Activated B cell treated with CpG ODN at 0.5 μM for 24 hours (primary cell): ENCODE measurements at regions not wholly inside any gene's neighbourhood (a gene's known extent, or its start where the extent isn't known, plus 50 kb on each side); places are given as distances from the start of the nearest gene placed in this dataset.

ENCODE experiments used
- ATAC-seq: fragments of 200-7000 bp; cut with Tn5 transposase; one replicate; pipeline ENCODE4 v1.10.0; 2021; ENCODE audit warnings: low read depth, mild to moderate bottlenecking, moderate library complexity
- CTCF ChIA-PET: fragments of 350-600 bp; sonication (Branson Sonifier 250); formaldehyde crosslinking; loops from one replicate; lab custom pipeline; 2021; ENCODE audit warnings: antibody characterized with exemption; lab: Charles Lee
- POLR2A ChIA-PET: fragments of 350-600 bp; sonication (Branson Sonifier 250); formaldehyde crosslinking; loops from one replicate; lab custom pipeline; 2021; ENCODE audit warnings: antibody characterized with exemption; lab: Charles Lee
- DNase-seq: peaks from one replicate; pipeline ENCODE4 v3.0.0; 2022
- H3K27ac Mint-ChIP-seq: one replicate; pipeline ENCODE4 v1.8.0; 2020; ENCODE audit warnings: mixed read lengths
- H3K27me3 Mint-ChIP-seq: one replicate; pipeline ENCODE4 v1.8.0; 2021; ENCODE audit warnings: mixed read lengths
- H3K36me3 Mint-ChIP-seq: one replicate; pipeline ENCODE4 v1.8.0; 2021; ENCODE audit warnings: low read depth, mixed read lengths
- H3K4me1 Mint-ChIP-seq: one replicate; pipeline ENCODE4 v1.8.0; 2021; ENCODE audit warnings: mixed read lengths
- H3K4me3 Mint-ChIP-seq: one replicate; pipeline ENCODE4 v1.8.0; 2020; ENCODE audit warnings: mild to moderate bottlenecking, mixed read lengths
- H3K9me3 Mint-ChIP-seq: one replicate; pipeline ENCODE4 v1.8.0; 2020; ENCODE audit warnings: mixed read lengths
- intact Hi-C: fragments of 100-400 bp; cut with micrococcal nuclease; formaldehyde crosslinking; loops from one replicate; pipeline ENCODE4 v1.15.1; 2024
- TF ChIP-seq, protein P1 (sequence below): fragments of 200-600 bp; IDR thresholded peaks from one replicate; pipeline ENCODE4 v1.8.0; 2022; ENCODE audit warnings: antibody characterized with exemption, mild to moderate bottlenecking

DNA sequence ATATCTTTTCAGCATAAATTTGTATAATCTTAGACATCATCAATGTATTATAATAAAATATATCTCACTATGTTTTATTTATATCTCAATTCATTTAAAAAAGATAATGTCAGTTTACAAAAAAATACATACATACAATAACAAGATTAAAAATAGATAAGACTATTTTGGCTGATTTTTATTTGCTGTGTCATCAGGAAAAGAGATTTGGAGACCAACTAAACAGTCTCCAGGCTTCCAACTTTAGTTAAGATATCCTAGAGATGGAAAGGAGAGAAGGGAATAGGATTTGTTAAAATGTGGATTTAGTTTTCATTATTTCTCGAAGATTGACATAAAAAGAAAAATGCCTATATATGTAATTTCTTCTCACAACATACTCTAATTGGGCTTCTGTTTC is 433.8 kb upstream of the TOM1L1 start:
- Mint-ChIP-seq H3K27me3 (no peaks in the 10 kb centered on the region), H3K4me3 (no peak overlapping the region), H3K36me3 (no peaks in the 10 kb centered on the region), H3K9me3 (peaks cover 8% of the 10 kb centered on the region), H3K4me1 (no peaks in the 10 kb centered on the region), H3K27ac (no peak overlapping the region)
- DNase-seq (no peak), ATAC-seq (no peak)
- intact Hi-C loops: no loop called here
- ChIA-PET CTCF (no interaction called here), POLR2A (no interaction called here)
- TF ChIP-seq, protein P1, sequence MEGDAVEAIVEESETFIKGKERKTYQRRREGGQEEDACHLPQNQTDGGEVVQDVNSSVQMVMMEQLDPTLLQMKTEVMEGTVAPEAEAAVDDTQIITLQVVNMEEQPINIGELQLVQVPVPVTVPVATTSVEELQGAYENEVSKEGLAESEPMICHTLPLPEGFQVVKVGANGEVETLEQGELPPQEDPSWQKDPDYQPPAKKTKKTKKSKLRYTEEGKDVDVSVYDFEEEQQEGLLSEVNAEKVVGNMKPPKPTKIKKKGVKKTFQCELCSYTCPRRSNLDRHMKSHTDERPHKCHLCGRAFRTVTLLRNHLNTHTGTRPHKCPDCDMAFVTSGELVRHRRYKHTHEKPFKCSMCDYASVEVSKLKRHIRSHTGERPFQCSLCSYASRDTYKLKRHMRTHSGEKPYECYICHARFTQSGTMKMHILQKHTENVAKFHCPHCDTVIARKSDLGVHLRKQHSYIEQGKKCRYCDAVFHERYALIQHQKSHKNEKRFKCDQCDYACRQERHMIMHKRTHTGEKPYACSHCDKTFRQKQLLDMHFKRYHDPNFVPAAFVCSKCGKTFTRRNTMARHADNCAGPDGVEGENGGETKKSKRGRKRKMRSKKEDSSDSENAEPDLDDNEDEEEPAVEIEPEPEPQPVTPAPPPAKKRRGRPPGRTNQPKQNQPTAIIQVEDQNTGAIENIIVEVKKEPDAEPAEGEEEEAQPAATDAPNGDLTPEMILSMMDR: no peak

DNA sequence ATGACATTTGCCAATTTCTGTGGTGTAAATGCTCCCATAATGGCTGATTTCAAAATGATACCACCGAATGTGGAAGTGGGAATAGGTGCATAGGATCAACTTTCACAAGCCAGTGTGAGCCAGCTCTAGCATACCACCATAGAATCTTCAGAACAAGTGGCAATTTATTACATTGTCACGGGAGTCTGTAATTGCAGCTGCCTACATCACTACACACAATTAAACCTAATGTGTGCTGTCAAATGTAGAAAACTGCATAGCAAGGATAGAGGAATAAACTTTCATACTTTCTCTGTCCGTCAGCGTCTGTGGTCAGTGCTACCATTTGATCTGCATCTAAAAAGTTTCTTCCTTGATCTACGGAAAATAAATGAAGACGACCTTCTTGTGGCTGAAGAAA is 417.8 kb upstream of the TOM1L1 start:
- peaks cover 5% of the 10 kb centered on the region for H3K9me3 Mint-ChIP-seq
- no peaks in the 10 kb centered on the region for H3K27me3 Mint-ChIP-seq
- H3K4me3 Mint-ChIP-seq: no peak overlapping the region
- intact Hi-C loops: no loop called here
- ChIA-PET CTCF (no interaction called here), POLR2A (no interaction called here)
- ATAC-seq (no peak), DNase-seq (no peak)
- no peak overlapping the region for H3K27ac Mint-ChIP-seq
- no peaks in the 10 kb centered on the region for H3K4me1 Mint-ChIP-seq
- TF ChIP-seq, protein P1: no peak
- H3K36me3 Mint-ChIP-seq: no peaks in the 10 kb centered on the region

DNA sequence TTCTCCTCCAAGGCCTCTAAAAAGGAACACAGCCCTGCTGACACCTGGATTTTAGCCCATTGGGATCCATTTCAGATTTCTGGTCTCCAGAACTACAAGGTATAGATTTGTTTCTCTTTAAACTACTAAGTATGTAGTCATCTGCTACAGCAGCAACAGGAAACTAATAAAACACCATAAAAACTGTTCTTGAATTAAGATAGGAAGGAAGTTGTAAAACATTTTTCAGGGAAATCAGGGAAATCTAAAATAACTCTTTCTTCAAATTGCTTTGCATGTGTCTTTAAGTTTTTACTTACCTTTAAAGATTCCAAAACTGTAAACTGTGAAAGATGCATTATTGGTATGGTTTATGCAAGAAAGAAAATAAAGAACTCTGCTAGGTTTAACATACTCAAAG is 407.0 kb upstream of the TOM1L1 start:
- intact Hi-C loops: no loop called here
- Mint-ChIP-seq H3K27ac (no peak overlapping the region), H3K4me1 (no peaks in the 10 kb centered on the region), H3K9me3 (peaks cover 4% of the 10 kb centered on the region), H3K27me3 (no peaks in the 10 kb centered on the region), H3K36me3 (no peaks in the 10 kb centered on the region), H3K4me3 (no peak overlapping the region)
- no peak for ATAC-seq
- DNase-seq: no peak
- ChIA-PET POLR2A (no interaction called here), CTCF (no interaction called here)
- TF ChIP-seq, protein P1: no peak

DNA sequence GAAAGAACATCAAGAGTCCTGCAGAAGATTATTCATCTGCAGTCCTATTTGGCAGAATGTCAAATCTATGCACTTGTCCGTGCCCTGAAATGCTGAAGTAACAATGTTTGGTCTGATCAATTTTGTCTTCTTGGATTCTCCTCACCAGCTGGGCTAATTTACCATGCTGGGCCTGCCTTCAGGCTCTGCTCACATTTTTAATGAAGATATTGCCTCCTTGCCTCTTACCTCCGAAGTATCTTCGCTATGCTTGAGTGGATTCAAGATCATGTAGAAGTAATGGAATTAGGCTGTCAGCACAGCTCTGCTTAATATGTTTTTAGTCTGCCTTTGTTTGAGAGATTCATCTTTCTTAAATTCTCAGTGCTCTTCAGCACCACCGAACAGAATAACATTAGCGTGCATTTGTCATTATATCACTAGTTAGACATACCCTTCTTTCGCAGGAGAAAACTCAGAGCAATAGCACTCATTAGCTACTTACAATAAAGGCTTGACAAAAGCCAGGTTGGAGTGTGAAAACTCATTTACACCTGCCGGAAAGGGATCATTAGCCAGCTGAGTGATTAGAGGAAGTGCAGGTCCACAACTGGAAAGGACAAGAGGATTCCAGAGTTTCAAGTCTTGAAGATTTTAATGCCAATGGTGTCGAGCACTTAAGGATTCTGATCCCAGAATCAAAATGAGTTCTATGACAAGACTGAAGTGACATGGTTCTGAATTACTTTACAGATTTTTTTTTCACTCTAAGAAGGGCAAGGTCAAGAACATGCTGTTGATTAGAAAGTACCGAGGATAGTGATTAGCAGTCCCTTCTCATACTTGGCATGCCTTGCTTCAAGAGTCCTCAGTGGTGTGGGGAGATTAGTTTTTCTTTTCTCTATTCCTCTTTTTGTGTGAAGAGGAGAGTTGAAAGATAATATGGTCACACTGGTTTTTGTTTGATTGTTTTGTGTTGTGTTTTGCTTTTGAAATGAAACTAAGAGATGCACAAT is 405.6 kb upstream of the TOM1L1 start:
- ChIA-PET CTCF (no interaction called here), POLR2A (no interaction called here)
- H3K36me3 Mint-ChIP-seq: no peaks in the 10 kb centered on the region
- TF ChIP-seq, protein P1: no peak
- no peaks in the 10 kb centered on the region for H3K27me3 Mint-ChIP-seq
- no peaks in the 10 kb centered on the region for H3K4me1 Mint-ChIP-seq
- peaks cover 4% of the 10 kb centered on the region for H3K9me3 Mint-ChIP-seq
- intact Hi-C loops: no loop called here
- no peak overlapping the region for H3K27ac Mint-ChIP-seq
- no peak for ATAC-seq
- H3K4me3 Mint-ChIP-seq: no peak overlapping the region
- no peak for DNase-seq

DNA sequence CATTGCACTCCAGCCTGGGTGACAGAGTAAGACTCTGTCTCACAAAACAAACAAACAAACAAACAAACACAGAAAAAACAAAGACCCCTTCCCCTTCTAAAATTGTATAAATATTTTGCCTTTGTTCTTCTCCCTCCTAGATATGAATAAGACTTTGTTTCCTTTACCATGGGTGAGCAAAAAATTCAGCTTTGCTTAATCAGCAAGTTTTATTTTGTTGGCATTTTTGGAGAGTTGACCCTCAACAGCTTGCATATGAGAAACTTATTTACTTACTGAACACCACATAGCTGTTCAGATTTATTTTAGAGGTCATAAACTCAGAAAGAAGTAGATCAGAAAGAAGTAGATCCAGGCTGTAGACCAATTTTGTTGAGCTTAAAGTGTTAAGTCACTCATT is 395.2 kb upstream of the TOM1L1 start:
- no peak overlapping the region for H3K4me3 Mint-ChIP-seq
- H3K9me3 Mint-ChIP-seq: peaks cover 3% of the 10 kb centered on the region
- intact Hi-C loops: no loop called here
- H3K36me3 Mint-ChIP-seq: no peaks in the 10 kb centered on the region
- ATAC-seq (no peak), DNase-seq (no peak)
- no peak overlapping the region for H3K27ac Mint-ChIP-seq
- H3K4me1 Mint-ChIP-seq: no peaks in the 10 kb centered on the region
- CTCF ChIA-PET: no interaction called here
- no peaks in the 10 kb centered on the region for H3K27me3 Mint-ChIP-seq
- POLR2A ChIA-PET: no interaction called here
- TF ChIP-seq, protein P1: no peak
